HFF-Myc (cell line): ENCODE measurements at regions not wholly inside any gene's neighbourhood (a gene's known extent, or its start where the extent isn't known, plus 50 kb on each side); places are given as distances from the start of the nearest gene placed in this dataset.

Experiments
- DNase-seq: peaks from one replicate; pipeline ENCODE4 v3.0.0-alpha.2; 2011; ENCODE audit warnings: low read depth; ENCODE audit errors: extremely low read depth
- H3K4me3 ChIP-seq: replicated peaks from 2 replicates; pipeline ENCODE4 v1.5.1; 2011; ENCODE audit warnings: low read depth, mild to moderate bottlenecking, control low read depth, low read length
- TF ChIP-seq, protein P1 (sequence below): IDR thresholded peaks from 2 replicates; pipeline ENCODE4 v1.5.1; 2012; ENCODE audit warnings: mild to moderate bottlenecking, low read depth, low read length, control low read depth; ENCODE audit errors: missing control alignments

DNA sequence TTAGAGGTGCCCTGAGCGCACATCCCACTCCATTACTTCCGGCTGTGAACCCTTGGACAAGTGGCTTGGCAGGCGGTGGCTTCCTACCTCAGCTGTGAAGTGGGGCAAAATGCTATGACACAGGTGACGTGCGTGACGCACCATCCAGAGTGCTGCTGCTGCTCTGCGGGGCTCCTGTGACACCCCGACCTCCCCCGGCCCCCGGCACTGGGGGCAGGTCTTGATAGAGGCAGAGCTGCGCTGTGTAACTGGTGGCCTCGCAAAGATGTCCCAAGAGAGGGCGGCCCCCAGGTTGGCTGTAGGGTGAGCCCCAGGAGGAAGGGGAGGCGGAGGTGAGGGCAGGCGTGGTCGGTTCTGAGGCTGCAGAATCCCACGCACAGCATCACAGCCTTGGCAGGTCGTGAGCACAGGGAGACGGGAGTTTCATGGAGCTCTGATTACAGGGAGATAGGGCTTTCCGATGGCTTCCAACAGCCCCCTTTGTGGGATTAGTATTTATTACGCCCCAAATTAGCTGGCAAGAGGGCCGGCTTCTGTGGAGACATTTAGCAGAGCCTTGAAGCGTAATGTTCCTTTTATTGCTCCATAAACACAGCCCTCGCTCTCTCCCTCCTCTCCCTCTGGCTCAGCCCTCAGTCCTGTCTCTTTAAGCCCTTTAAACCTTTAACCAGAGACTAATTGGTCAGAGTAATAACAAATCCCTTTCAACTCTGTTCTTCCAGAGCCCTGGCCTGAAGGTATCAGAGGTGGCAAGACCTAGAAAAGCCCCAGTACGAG, 328.1 kb downstream of the C16orf95 start:
- TF ChIP-seq, protein P1, sequence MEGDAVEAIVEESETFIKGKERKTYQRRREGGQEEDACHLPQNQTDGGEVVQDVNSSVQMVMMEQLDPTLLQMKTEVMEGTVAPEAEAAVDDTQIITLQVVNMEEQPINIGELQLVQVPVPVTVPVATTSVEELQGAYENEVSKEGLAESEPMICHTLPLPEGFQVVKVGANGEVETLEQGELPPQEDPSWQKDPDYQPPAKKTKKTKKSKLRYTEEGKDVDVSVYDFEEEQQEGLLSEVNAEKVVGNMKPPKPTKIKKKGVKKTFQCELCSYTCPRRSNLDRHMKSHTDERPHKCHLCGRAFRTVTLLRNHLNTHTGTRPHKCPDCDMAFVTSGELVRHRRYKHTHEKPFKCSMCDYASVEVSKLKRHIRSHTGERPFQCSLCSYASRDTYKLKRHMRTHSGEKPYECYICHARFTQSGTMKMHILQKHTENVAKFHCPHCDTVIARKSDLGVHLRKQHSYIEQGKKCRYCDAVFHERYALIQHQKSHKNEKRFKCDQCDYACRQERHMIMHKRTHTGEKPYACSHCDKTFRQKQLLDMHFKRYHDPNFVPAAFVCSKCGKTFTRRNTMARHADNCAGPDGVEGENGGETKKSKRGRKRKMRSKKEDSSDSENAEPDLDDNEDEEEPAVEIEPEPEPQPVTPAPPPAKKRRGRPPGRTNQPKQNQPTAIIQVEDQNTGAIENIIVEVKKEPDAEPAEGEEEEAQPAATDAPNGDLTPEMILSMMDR = no peak
- no peak for DNase-seq
- H3K4me3 ChIP-seq = no peak overlapping the region

DNA sequence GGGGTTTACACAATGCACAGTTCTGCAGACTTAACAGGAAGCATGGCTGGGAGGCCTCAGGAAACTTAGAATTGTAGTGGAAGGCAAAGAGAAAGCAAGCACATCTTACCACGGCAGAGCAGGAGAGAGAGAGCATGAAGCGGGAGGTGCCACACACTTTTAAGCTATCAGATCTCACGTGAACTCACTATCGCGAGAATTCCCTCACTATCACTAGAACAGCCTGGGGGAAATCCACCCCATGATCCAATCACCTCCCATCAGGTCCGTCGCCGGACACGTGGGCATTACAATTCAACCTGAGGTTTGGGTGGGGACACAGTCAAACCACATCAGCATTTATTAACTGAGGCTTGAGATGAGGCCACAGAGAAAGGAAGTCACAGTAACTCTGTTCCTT, 326.7 kb downstream of the C16orf95 start:
- no peak overlapping the region for H3K4me3 ChIP-seq
- no peak for DNase-seq
- TF ChIP-seq, protein P1 = no peak

DNA sequence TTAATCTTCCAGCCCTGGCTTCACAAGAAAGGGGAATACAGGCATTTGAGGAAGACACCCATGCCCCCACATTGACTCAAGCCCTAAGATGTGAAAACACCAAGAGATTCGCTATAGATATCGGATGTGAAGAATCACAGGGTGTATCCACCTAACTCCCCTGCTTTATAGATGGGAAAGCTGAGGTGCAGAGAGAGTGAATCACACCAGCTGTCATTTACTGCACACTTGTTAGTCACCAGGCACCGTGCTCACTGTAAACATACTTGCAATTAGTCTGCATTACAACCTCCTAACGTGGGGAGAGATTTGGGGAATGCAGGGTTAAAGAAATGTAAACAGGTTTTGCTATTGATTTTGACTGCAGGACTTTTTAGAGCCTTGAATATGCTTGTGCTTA, 325.5 kb downstream of the C16orf95 start:
- no peak overlapping the region for H3K4me3 ChIP-seq
- DNase-seq = no peak
- TF ChIP-seq, protein P1 = no peak

DNA sequence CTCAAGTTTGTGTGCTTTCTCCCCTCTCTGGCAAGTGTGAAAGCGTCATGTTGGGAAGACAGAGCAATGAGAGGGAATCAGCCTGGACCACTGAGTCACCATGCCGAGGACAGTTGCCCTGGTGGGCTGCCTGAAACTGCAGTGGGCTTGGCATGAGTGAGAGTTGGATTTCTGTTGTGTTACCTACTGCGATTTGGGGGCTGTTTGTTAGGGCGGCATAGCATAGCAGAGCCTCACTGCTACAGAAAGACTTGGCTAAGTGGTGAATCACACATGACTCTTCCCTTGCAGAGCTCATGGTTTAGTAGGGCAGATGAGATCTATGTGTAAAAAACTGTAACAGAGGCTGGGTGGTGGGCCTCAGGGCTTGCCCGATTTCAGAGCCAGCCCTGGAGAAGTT, 324.6 kb downstream of the C16orf95 start:
- DNase-seq = no peak
- TF ChIP-seq, protein P1 = no peak
- no peak overlapping the region for H3K4me3 ChIP-seq

DNA sequence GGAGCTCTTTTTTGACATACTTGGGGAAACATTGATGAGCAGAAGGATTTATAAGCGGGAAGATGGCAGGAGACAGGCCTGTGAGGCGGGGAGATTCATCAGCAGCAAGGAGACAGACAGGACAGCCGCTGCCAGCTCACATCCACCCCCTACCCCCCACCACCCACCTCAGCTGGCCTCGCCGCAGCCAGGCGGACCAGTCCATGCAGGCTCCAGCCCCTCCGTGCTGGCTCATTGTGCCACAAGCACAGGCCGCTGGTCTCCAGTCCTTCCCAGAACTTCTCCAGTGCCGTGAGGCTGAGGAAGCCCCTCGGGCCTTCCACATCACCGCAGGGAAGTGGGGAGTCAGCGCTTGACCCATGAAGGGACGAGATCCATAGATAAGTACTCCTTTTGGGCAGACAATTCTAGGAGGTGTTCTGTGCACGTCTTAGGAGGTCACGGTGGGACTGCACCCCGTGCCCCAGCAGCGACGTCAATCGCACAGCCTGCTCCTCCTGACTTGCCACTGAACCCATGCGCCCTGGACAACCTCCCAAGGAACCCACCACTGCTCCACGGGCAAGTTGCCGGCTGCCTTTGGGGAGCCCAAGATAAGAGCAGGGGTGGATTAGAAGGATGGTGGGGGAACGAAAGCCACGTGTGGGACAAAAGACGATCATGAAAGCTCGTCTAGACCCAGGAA, 323.6 kb downstream of the C16orf95 start:
- TF ChIP-seq, protein P1 = no peak
- DNase-seq = no peak
- no peak overlapping the region for H3K4me3 ChIP-seq

DNA sequence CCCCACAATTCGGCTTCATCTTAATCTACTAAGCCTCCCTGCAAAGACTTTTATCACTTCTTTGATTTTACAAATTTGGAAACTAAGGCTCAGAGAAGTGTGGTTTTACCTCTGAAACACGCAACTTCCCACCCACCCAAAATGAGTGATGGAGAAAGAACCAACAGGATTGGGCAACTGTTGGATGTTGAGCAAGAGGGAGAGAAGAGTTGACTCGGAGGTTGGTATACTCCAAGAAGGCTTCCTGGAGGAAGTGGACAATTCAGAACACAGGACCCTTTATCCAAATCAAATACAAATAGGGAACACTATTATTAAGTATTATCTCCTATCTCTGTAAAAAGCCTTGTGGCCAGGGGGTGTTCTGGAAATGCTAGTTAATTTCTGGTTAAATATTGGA, 323.0 kb downstream of the C16orf95 start:
- DNase-seq = no peak
- TF ChIP-seq, protein P1 = no peak
- H3K4me3 ChIP-seq = no peak overlapping the region
